ENCODE measurements at regions not wholly inside any gene's neighbourhood (a gene's known extent, or its start where the extent isn't known, plus 50 kb on each side); places are given as distances from the start of the nearest gene placed in this dataset.
"Not testable (repeated sequence)": the region's sequence is repeated elsewhere in the genome, so short reads cannot be mapped to it uniquely, and the experiment has no call there.

- TF ChIP-seq EZH2 (IDR thresholded peaks at IDR 0.05; ENCODE audit: borderline replicate concordance, low read length) (no peak), CTCF (IDR thresholded peaks at IDR 0.05; ENCODE audit: low read length) (no peak)
- no peak overlapping the region for H3K27ac ChIP-seq (ENCODE audit: low read depth, low read length, poor library complexity, severe bottlenecking)
- no peaks in the 10 kb centered on the region for H3K36me3 ChIP-seq (ENCODE audit: insufficient read depth, low read length)
- H3K79me2 ChIP-seq (ENCODE audit: insufficient read depth, low read length) = no peaks in the 10 kb centered on the region
- H4K20me1 ChIP-seq (ENCODE audit: insufficient read depth, low read length) = no peaks in the 10 kb centered on the region
- H3K9me2 ChIP-seq (ENCODE audit: low read depth, low read length) = no peaks in the 10 kb centered on the region
- H3F3A ChIP-seq (ENCODE audit: insufficient read depth, low read length) = no peaks in the 10 kb centered on the region
- H3K4me1 ChIP-seq (ENCODE audit: insufficient read depth, low read length, severe bottlenecking) = no peaks in the 10 kb centered on the region
- H2AFZ ChIP-seq (ENCODE audit: low read length) = no peak overlapping the region
- H3K4me3 ChIP-seq (ENCODE audit: low read depth, low read length, poor library complexity, severe bottlenecking) = no peak overlapping the region
- H3K9ac ChIP-seq (ENCODE audit: low read length) = no peak overlapping the region
- no peaks in the 10 kb centered on the region for H3K27me3 ChIP-seq (ENCODE audit: insufficient read depth, low read length)
- no peaks in the 10 kb centered on the region for H3K9me3 ChIP-seq (ENCODE audit: low read length)
- no peak overlapping the region for H3K4me2 ChIP-seq (ENCODE audit: low read length)
These were observed 177.3 kb downstream of the BANP start for GRCh38 chr16:88128556-88128955.

- not testable (repeated sequence) for H3F3A ChIP-seq (ENCODE audit: insufficient read depth, low read length); H4K20me1 ChIP-seq (ENCODE audit: insufficient read depth, low read length); H3K27ac ChIP-seq (ENCODE audit: low read depth, low read length, poor library complexity, severe bottlenecking); H3K36me3 ChIP-seq (ENCODE audit: insufficient read depth, low read length); H2AFZ ChIP-seq (ENCODE audit: low read length); H3K4me2 ChIP-seq (ENCODE audit: low read length); H3K27me3 ChIP-seq (ENCODE audit: insufficient read depth, low read length); H3K9ac ChIP-seq (ENCODE audit: low read length); H3K4me3 ChIP-seq (ENCODE audit: low read depth, low read length, poor library complexity, severe bottlenecking); H3K4me1 ChIP-seq (ENCODE audit: insufficient read depth, low read length, severe bottlenecking); H3K79me2 ChIP-seq (ENCODE audit: insufficient read depth, low read length); H3K9me3 ChIP-seq (ENCODE audit: low read length); H3K9me2 ChIP-seq (ENCODE audit: low read depth, low read length)
These were observed 177.9 kb downstream of the BANP start for GRCh38 chr16:88129133-88129532.

- no peaks in the 10 kb centered on the region for H3K9me3 ChIP-seq (ENCODE audit: low read length)
- H4K20me1 ChIP-seq (ENCODE audit: insufficient read depth, low read length) = no peaks in the 10 kb centered on the region
- H3K9ac ChIP-seq (ENCODE audit: low read length) = no peak overlapping the region
- no peaks in the 10 kb centered on the region for H3K4me1 ChIP-seq (ENCODE audit: insufficient read depth, low read length, severe bottlenecking)
- H3K4me2 ChIP-seq (ENCODE audit: low read length) = no peak overlapping the region
- H3K36me3 ChIP-seq (ENCODE audit: insufficient read depth, low read length) = no peaks in the 10 kb centered on the region
- no peaks in the 10 kb centered on the region for H3K9me2 ChIP-seq (ENCODE audit: low read depth, low read length)
- no peak overlapping the region for H2AFZ ChIP-seq (ENCODE audit: low read length)
- TF ChIP-seq EZH2 (IDR thresholded peaks at IDR 0.05; ENCODE audit: borderline replicate concordance, low read length) (no peak), CTCF (IDR thresholded peaks at IDR 0.05; ENCODE audit: low read length) (no peak)
- no peaks in the 10 kb centered on the region for H3K79me2 ChIP-seq (ENCODE audit: insufficient read depth, low read length)
- no peak overlapping the region for H3K27ac ChIP-seq (ENCODE audit: low read depth, low read length, poor library complexity, severe bottlenecking)
- H3F3A ChIP-seq (ENCODE audit: insufficient read depth, low read length) = no peaks in the 10 kb centered on the region
- no peak overlapping the region for H3K4me3 ChIP-seq (ENCODE audit: low read depth, low read length, poor library complexity, severe bottlenecking)
- no peaks in the 10 kb centered on the region; the same call in 1 of the 2 replicates for H3K27me3 ChIP-seq (ENCODE audit: insufficient read depth, low read length)
These were observed 178.8 kb downstream of the BANP start for GRCh38 chr16:88130016-88130415.

- no peaks in the 10 kb centered on the region for H3F3A ChIP-seq (ENCODE audit: insufficient read depth, low read length)
- no peaks in the 10 kb centered on the region for H3K9me2 ChIP-seq (ENCODE audit: low read depth, low read length)
- no peaks in the 10 kb centered on the region for H3K79me2 ChIP-seq (ENCODE audit: insufficient read depth, low read length)
- no peaks in the 10 kb centered on the region; the same call in 1 of the 2 replicates for H3K27me3 ChIP-seq (ENCODE audit: insufficient read depth, low read length)
- H3K4me1 ChIP-seq (ENCODE audit: insufficient read depth, low read length, severe bottlenecking) = no peaks in the 10 kb centered on the region
- no peaks in the 10 kb centered on the region for H4K20me1 ChIP-seq (ENCODE audit: insufficient read depth, low read length)
- H3K4me2 ChIP-seq (ENCODE audit: low read length) = no peak overlapping the region
- H3K9ac ChIP-seq (ENCODE audit: low read length) = no peak overlapping the region
- no peaks in the 10 kb centered on the region for H3K9me3 ChIP-seq (ENCODE audit: low read length)
- no peak overlapping the region for H3K4me3 ChIP-seq (ENCODE audit: low read depth, low read length, poor library complexity, severe bottlenecking)
- TF ChIP-seq CTCF (IDR thresholded peaks at IDR 0.05; ENCODE audit: low read length) (no peak), EZH2 (IDR thresholded peaks at IDR 0.05; ENCODE audit: borderline replicate concordance, low read length) (no peak)
- H3K27ac ChIP-seq (ENCODE audit: low read depth, low read length, poor library complexity, severe bottlenecking) = no peak overlapping the region
- no peak overlapping the region for H2AFZ ChIP-seq (ENCODE audit: low read length)
- no peaks in the 10 kb centered on the region for H3K36me3 ChIP-seq (ENCODE audit: insufficient read depth, low read length)
These were observed 179.4 kb downstream of the BANP start for GRCh38 chr16:88130681-88131080.

Measured in OCI-LY1 (cell line).